ENCODE measurements at regions not wholly inside any gene's neighbourhood (a gene's known extent, or its start where the extent isn't known, plus 50 kb on each side); places are given as distances from the start of the nearest gene placed in this dataset.

DNA sequence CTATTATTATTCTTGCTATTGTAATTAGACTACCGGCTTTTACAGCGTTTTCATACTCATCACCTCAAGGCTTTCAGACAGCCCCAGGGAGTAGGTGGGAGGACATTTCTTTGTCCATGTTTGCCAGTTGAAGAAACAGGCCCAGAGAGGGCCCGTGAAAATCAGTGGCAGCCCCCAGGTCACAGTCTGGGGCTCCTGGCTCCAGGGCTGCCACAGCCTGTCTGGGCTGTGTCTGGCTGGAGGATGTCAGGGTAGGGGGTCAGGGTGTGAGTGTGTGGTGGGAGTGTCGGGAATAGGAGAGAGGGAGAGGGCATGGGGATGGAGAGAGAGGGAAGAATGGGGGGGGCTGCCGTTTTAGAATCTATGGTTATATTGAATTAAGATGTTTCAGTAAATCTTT, 118.2 kb upstream of the TLE3 start (continued):
- TF ChIP-seq, protein P1, sequence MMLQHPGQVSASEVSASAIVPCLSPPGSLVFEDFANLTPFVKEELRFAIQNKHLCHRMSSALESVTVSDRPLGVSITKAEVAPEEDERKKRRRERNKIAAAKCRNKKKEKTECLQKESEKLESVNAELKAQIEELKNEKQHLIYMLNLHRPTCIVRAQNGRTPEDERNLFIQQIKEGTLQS (IDR thresholded peaks at IDR 0.05; ENCODE audit: insufficient read depth, low read depth, low read length), result no peak

Measured in H1 (cell line).